Progenitor cell of endocrine pancreas (in vitro differentiated cells): ENCODE measurements at regions not wholly inside any gene's neighbourhood (a gene's known extent, or its start where the extent isn't known, plus 50 kb on each side); places are given as distances from the start of the nearest gene placed in this dataset.

ENCODE experiments used
- DNase-seq: peaks from one replicate; pipeline ENCODE4 v3.0.0; 2021; ENCODE audit warnings: low spot score; ENCODE audit not compliant: unreplicated experiment
- H3K27ac Mint-ChIP-seq: 2 replicates; pipeline ENCODE4 v1.8.0; 2021; ENCODE audit warnings: mild to moderate bottlenecking, moderate library complexity, mixed read lengths
- H3K27me3 Mint-ChIP-seq: 2 replicates; pipeline ENCODE4 v1.8.0; 2021; ENCODE audit warnings: mixed read lengths
- H3K36me3 Mint-ChIP-seq: 2 replicates; pipeline ENCODE4 v1.8.0; 2022; ENCODE audit warnings: mixed read lengths; ENCODE audit not compliant: insufficient read depth
- H3K4me1 Mint-ChIP-seq: 2 replicates; pipeline ENCODE4 v1.8.0; 2021; ENCODE audit warnings: low read depth, mixed read lengths
- H3K4me3 Mint-ChIP-seq: 2 replicates; pipeline ENCODE4 v1.8.0; 2021; ENCODE audit warnings: low read depth, mild to moderate bottlenecking, moderate library complexity, mixed read lengths
- H3K9me3 Mint-ChIP-seq: 2 replicates; pipeline ENCODE4 v1.8.0; 2021; ENCODE audit warnings: low read depth, mixed read lengths
- TF ChIP-seq, protein P1 (sequence below): fragments of 200-600 bp; sonication (generic); IDR thresholded peaks from one replicate; pipeline ENCODE4 v1.5.0; 2021; ENCODE audit warnings: antibody characterized with exemption, mild to moderate bottlenecking; ENCODE audit not compliant: unreplicated experiment

DNA sequence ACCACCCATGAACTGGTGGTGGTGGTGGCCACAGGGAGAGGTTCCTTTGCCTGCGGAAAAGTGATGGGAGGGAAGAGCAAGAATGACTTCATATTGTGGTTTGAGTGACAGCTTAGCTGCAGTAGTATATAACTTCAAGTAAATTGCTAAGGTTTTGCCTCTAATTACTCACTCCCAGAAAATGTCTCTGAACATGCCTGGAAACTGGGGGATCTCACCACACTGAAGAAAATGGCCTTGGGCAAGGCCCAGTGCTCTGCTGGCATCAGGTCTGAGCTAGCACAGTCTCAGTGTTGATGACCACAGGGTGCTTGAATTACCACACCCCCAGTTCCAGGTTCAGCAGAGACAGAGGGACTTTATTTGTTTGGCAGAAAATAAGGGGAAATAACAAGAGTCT, 2085.4 kb downstream of the ARAP2 start:
- DNase-seq = no peak
- TF ChIP-seq, protein P1, sequence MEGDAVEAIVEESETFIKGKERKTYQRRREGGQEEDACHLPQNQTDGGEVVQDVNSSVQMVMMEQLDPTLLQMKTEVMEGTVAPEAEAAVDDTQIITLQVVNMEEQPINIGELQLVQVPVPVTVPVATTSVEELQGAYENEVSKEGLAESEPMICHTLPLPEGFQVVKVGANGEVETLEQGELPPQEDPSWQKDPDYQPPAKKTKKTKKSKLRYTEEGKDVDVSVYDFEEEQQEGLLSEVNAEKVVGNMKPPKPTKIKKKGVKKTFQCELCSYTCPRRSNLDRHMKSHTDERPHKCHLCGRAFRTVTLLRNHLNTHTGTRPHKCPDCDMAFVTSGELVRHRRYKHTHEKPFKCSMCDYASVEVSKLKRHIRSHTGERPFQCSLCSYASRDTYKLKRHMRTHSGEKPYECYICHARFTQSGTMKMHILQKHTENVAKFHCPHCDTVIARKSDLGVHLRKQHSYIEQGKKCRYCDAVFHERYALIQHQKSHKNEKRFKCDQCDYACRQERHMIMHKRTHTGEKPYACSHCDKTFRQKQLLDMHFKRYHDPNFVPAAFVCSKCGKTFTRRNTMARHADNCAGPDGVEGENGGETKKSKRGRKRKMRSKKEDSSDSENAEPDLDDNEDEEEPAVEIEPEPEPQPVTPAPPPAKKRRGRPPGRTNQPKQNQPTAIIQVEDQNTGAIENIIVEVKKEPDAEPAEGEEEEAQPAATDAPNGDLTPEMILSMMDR = no peak
- Mint-ChIP-seq H3K4me3 (no peak overlapping the region), H3K27ac (no peak overlapping the region), H3K4me1 (no peaks in the 10 kb centered on the region), H3K36me3 (peaks cover 2% of the 10 kb centered on the region), H3K27me3 (no peaks in the 10 kb centered on the region), H3K9me3 (peaks cover 31% of the 10 kb centered on the region)

- peaks cover 3% of the 10 kb centered on the region for H3K36me3 Mint-ChIP-seq
- no peak for DNase-seq
- TF ChIP-seq, protein P1 = no peak
- H3K4me3 Mint-ChIP-seq = no peak overlapping the region
- H3K27me3 Mint-ChIP-seq = no peaks in the 10 kb centered on the region
- peaks cover 26% of the 10 kb centered on the region for H3K9me3 Mint-ChIP-seq
- no peaks in the 10 kb centered on the region for H3K4me1 Mint-ChIP-seq
- H3K27ac Mint-ChIP-seq = no peak overlapping the region
These were observed 2073.4 kb downstream of the ARAP2 start for GRCh38 chr4:34170946-34171345.

DNA sequence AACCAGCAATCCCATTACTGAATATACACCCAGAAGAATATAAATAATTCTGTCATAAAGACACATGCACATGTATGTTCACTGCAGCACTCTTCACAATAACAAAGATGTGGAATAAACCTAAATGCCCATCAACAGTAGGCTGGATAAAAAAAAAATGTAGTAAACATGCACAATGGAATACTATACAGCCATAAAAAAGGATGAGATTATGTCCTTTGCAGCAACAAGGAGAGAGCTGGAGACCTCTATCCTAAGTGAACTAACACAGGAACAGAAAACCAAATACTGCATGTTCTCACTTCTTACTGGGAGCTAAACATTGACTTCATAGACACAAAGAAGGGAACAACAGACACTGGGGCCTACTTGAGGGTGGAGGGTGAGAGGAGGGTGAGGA, 2067.7 kb downstream of the ARAP2 start:
- H3K4me3 Mint-ChIP-seq = no peak overlapping the region
- H3K4me1 Mint-ChIP-seq = no peaks in the 10 kb centered on the region
- no peaks in the 10 kb centered on the region for H3K27me3 Mint-ChIP-seq
- no peak overlapping the region for H3K27ac Mint-ChIP-seq
- H3K9me3 Mint-ChIP-seq = peaks cover 30% of the 10 kb centered on the region
- DNase-seq = no peak
- peaks cover 3% of the 10 kb centered on the region for H3K36me3 Mint-ChIP-seq
- TF ChIP-seq, protein P1 = no peak

DNA sequence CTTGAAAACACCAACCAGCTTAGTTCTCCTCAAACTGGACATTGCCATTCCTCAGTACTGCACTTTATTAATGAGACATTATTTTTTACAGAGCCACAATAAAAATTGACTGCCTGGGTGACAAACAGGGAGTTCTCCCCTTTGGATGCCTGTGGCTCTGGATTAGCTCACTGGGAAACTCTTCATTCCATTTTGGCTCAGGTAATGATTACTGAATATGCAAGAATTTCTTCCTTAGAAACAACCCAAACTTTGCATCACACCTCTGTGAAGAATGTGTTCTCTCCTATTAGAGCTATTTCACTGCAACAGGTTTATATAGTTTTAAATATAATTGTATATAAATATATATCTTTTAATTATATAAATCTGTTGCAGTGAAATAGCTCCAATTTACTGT, 2065.8 kb downstream of the ARAP2 start:
- peaks cover 2% of the 10 kb centered on the region for H3K36me3 Mint-ChIP-seq
- no peak for DNase-seq
- no peak overlapping the region for H3K27ac Mint-ChIP-seq
- no peaks in the 10 kb centered on the region for H3K27me3 Mint-ChIP-seq
- no peaks in the 10 kb centered on the region for H3K4me1 Mint-ChIP-seq
- H3K4me3 Mint-ChIP-seq = no peak overlapping the region
- TF ChIP-seq, protein P1 = no peak
- peaks cover 25% of the 10 kb centered on the region for H3K9me3 Mint-ChIP-seq

DNA sequence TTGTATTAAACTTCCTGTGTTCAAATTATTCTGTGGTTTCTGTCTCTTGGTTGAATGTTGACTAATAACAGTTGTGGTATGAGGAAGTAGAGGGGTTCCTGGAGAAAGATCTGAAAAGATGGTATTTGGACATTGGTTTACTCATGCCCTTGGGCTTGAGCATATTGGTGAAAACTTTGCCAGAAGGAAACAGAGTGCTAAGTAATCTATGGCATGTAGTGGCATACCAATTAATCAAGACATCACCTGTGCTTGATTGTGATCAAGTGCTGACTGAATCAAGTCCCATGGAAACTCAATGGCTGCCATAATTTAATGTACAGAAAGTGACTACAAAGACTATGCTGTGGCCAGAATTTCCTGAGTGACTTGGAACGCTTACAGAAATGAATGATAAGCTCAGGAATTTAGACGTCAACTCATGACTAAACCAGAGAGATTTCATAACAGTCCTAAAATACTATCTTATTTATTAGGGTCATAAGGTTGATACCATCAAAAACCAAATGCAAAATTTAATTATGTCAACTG, 2062.9 kb downstream of the ARAP2 start:
- Mint-ChIP-seq H3K27me3 (no peaks in the 10 kb centered on the region), H3K36me3 (no peaks in the 10 kb centered on the region), H3K4me3 (no peak overlapping the region), H3K27ac (no peak overlapping the region), H3K4me1 (no peaks in the 10 kb centered on the region), H3K9me3 (peaks cover 5% of the 10 kb centered on the region)
- TF ChIP-seq, protein P1 = no peak
- DNase-seq = no peak
